Fibroblast of gingiva (primary cell): ENCODE measurements at regions not wholly inside any gene's neighbourhood (a gene's known extent, or its start where the extent isn't known, plus 50 kb on each side); places are given as distances from the start of the nearest gene placed in this dataset.

ENCODE experiments used
- DNase-seq: peaks from one replicate; pipeline ENCODE4 v3.0.0-alpha.2; 2011; ENCODE audit warnings: low read depth

DNA sequence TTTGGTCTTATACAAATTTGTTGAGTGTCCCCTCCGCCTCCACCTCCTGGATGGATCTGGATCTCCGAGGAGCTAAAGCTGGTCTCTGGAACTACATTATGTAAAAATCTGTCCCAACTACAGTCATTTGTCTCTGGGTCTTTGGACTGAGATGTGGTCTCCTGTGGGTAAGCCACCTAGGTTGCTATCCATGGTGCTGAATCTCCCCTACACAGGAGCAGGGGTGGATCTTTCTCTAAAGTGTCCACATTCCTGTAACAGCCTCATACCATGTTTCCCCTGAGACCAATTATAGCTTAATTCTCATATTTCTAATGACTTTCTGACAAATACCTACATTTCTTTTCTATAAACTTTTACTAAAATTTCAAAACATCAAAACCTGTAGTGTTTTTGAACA, 625.8 kb downstream of the TAFA4 start:
- DNase-seq = no peak

DNA sequence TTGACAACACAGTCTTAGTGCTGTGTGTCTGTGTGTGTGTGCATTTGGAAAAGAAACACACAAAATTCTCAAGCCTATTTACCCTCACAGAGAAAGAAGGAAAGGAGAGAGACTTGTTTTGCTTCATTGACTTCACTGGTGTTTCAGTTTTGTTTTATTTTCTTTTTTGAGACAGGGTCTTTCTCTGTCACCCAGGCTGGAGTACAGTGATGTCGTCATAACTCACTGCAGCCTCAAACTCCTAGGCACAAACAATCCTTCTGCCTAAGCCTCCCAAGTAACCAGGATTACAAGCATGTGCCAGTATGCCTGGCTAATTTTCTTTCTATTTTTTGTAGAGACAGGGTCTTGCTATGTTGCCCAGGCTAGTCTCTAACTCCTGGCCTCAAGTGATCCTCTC, 636.9 kb downstream of the TAFA4 start:
- DNase-seq = no peak

DNA sequence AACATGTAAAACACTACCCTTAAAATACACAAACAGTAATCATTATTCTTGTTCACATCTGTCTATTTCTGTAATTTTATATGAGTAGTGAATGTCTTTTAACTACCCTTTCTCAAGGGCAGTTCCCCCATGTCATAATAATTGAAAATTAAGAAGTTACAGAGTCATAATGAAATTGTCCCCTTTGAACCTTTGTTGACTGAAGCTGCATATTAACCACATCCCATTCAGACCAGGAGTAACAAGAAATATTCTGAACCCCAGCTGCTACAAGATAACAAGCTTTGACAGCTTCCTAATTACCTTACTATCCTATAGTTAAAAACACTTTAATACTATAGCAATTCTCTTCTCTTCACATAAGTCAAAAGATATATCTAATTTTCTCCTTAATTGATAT, 635.9 kb upstream of the SUCLG2 start:
- DNase-seq = no peak

DNA sequence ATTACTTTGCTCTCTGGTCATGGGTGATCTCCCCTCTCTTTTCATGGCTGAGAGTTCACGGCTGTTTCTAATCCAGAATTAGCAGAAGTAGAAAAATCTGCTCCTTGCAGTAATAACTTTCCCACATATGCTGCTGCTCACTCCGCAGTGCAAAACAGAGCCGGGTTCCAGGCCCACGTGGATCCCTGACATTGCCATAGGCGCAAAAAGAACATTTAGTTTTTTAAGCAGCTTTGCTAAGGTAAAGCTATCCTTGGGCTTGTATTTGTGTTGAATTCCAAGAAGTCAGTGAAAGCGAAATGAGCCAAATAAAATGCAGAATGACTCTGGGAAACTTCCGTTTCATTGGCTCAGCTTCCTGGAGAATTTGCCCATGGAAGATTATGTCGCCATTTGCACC, 633.7 kb upstream of the SUCLG2 start:
- DNase-seq = no peak

DNA sequence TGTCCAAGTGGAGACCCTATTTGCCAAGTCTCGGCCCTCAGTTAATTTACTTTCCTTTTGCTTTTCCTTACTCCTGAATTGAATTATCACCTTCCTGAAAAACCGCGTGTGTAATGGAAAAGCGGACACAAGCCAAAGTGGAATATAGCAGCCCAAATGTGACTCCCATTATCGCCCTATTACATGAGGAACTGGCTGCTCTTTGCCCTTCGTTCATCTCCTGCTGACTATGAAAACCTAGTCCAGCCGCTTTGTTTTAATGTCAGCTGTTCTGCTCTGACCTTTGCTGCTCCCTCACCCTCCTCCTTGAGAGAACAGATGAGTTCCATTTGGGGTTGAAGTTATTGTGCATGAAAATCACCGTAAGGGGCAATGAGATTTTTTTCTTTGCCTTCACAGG, 632.7 kb upstream of the SUCLG2 start:
- DNase-seq = no peak

DNA sequence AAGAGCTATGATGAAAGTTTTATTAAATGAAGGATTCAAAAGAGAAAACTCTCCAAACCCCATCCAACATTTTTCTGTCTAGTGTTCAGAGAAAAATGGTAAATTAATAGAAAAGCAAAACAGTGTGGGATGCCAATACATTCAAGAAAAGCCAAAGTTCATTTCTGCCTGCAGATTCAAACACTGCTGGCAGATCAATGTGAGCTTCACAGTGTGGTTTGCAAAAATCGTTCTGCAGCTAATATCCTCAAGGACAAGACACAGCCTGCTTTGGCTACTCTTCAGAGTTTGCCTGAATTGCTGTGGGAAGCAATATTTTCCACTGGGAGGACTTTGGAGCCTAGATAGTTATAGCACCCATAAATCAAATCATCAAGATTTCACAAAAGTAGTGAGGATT, 619.9 kb upstream of the SUCLG2 start:
- DNase-seq = no peak

DNA sequence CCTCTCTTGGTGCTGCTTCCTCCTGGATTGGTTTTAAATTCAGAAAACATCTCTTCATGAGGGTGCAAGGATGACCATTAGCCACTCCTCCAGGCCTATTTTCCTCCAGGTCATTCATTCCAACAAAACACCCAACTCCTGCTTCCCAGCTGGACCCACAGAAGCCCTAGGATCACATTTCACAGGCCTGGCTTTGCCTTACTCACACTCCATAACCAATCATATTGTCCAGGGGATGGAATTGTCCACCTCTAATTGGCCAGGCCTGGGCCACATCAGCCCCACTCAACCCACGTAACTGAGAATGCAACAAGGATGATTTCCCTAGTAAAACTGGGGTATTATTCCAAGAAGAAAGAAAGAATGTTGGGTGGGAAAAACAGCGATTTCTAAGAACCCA, 616.7 kb upstream of the SUCLG2 start:
- DNase-seq = no peak

DNA sequence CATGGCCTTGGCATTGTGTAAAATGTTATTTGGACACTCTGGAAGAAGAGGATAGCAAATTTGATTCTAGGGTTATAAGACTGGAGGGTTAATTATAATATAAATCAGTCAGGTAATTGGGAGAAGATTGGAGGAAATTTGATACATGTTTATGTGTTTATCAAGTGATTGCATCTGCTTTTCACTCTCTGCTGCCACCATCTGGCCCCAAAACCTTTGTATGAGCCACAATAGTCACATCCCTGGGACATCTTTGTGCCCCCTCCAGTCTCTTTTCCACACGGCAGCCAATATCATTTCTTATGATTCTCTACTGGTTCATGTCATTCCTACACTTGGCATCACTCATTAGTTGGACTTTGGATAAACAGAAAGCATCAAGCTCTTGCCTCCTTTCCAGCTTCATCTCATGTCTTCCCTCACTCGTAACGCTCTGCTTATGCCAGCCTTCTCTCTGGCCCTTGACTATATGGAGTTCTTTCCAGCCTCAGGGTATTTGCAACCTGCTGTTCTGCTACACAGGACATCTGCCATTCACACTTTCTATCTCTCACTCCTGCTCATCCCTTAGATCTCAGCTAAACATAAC, 602.3 kb upstream of the SUCLG2 start:
- DNase-seq = no peak

DNA sequence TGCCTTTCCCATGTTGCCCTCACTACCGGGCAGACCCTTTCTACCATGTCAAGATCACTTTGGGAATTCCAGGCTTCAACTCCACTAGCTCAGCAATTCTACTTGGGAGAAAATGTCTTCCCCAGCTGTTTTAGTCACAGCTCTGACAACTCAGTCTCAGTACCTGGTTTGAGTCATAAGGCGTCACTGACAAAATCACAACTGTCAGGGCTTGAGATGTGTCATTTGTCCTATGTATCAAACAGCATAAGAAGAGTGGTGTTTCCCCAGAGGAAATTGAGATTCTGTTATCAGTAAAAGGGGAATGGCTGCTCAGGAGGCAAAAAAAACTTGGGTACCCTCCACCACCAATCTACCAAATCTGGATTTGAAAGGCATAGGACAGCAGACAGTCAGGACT, 594.9 kb upstream of the SUCLG2 start:
- no peak for DNase-seq

DNA sequence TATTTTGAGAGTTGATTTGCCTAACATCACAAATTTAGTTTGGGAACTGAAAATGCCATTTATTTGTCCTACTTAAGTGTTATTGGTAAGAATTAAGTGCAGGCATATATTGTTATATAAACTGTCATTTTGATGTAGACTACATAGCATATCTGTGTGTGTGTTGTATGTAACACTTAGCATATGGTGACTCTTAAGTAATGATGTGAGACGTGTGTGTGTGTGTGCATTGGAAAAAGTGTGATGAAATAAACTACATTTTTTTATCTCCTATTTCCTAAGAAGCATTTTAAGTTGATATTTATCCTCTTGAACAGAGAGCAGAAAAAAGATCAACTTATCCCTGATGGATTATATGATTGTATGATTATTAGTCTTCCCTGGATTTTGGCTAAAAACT, 588.2 kb upstream of the SUCLG2 start:
- DNase-seq = no peak

DNA sequence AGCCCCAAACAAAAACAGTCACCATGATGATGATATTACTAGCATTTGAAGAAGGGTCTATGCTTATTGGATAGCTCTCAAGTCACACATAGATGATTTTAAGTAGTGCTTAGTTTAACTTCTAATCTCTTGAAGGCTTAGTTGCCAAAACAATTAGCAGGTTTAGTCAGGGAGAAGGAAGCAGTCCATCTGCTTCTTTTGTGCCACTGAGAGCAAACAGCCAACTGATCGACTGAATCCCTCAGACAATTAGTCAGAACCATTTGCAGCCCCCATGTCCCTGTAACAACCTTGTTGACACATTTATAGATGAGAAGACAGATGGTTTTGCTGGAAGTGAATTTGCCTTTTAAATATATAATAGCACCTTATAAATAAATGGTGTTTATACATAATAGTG, 585.1 kb upstream of the SUCLG2 start:
- no peak for DNase-seq

DNA sequence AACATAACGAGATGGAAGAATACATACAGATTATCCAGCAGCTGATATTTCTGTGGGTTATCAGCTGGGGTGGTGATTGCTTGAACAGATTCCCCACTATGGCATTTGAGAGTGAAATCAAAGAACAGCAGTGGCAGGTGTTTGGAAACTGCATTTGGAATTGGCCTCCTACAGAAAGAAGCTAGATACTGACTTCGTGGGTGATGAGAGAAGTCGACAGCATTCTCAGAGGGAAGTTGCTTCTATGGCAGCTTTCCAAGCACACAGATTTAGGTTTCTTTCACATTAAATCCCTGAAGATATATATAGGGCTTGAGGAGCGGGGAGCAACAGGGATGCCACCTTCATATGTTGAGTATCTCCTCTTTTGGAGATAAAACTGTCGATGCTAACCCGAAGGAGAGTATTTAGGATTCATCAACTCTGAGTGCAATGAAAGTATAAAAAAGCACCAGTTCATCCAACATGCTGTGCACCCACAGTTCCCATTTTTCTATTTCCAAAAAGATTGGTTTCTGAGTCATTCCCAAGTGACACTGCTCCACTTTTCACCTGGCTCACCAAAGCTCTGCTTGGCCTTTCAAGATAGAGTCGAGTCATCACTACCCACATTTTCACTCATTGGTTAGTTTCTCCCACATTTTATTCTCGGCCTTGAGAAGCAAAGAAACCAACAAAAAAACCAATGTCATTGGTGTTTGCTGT, 579.8 kb upstream of the SUCLG2 start:
- DNase-seq = no peak

DNA sequence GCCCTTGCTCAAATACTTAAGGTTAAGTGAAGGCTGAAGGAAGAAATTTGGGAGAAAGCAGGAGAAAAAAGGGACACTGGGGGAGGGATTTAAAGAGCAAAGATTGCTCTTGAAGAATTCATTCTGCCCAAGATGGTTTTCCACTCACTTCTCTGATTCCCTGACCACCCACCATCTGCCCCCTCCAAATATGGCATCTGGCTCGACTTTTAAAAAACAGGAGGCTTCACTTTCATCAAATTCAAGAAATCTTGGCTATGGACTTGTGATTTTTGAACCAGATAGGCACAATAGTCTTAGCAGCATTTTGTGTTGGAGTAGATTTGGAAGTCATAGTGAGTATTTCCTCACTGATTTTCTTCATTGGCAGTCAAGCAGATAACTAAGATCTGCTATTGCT, 574.4 kb upstream of the SUCLG2 start:
- DNase-seq = no peak

DNA sequence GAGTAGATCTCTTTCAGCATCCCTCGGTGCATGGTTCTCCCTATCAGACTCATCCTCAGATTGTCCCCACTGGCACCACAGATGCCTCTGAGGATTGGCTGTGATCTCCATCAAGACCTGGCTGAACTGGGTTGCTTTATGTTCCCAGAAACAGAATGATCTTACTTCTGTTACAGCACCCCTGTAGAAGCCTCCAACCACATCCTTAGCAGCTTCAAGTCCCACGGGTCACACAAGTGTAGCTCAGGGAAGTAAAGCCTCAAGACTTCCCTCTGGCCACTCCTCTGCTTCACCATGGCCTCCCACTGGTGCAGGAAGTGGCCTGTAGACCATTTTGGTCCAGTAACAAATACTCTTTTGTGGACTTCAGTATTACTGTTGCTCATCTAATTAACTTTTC, 566.4 kb upstream of the SUCLG2 start:
- DNase-seq = no peak

DNA sequence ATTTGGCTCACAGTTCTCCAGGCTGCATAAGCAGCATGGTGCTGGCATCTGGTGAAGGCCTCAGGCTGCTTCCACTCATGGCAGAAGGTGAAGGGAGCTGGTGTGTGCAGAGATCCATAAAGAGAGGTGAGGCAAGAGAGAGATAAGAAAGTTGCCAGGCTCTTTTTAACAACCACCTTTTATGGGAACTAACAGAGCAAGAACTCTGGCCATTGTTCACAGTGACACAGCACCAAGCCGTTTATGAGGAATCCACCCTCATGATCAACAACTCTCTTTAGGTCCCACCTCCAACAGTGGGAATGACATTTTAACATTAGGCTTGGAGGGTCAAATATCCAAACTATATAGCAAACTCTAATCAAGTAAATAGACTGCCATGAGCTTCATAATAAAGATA, 557.2 kb upstream of the SUCLG2 start:
- no peak for DNase-seq

DNA sequence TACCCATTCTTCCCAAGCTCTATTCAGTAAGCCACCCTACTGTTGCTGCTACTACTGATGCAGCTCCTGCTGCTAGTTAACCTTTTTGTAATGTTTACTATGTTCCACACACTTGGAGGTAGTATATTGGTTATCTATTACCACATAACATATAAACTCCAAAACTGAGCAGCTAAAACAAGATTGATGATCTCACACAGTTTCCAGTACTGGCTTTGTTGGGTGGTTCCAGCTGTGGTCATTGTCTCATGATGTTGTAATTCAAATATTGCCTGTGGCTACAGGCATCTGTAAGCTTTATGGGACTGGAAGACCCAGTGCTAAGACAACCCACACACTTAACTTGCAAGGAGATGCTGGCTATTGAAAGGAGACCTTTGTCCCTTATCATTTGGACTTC, 556.2 kb upstream of the SUCLG2 start:
- DNase-seq = no peak

DNA sequence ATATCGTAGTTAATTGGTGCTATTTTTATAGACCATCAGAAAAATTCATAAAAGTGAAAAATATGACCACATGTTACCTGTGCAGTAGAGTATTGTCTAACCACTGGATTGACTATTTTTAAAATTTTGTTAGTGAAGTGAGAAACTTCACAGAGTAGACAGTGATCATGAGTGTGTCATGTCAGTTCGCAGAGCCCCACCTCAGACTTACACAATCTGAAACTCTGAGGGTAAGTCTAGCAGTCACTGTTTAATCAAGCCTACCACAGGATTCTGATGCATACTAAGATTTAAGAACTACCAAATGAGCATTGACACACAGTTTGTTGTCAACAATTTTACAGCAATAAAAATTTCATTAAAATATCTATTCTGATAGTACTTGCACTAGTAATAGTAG, 552.9 kb upstream of the SUCLG2 start:
- DNase-seq = no peak

DNA sequence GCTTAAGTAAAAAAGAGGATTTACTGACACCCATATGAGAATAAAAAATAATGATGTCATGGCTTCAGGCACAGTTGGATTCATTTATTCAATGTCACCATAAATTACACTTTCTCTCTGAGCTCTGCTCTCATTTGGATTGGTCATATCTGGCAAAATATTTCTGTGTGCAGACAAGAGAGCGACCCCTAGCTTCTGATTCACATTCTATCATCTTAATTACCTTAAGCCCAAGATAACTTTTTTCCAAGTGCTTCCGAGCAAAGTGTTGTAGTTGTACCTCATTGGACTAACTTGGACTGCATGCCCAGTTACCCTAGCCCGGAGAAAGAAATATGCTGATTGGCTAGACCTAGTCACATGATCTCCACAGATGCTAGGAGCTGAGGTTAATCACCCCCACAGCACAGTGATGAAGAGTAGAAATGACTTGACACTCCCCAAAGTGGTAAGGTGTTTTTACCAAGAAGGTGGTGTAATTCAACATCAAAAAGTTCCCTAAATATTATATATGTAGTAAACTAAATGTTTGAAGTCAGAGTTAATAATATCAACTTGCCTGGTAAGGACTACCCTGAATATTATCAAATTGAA, 552.2 kb upstream of the SUCLG2 start:
- DNase-seq = no peak

DNA sequence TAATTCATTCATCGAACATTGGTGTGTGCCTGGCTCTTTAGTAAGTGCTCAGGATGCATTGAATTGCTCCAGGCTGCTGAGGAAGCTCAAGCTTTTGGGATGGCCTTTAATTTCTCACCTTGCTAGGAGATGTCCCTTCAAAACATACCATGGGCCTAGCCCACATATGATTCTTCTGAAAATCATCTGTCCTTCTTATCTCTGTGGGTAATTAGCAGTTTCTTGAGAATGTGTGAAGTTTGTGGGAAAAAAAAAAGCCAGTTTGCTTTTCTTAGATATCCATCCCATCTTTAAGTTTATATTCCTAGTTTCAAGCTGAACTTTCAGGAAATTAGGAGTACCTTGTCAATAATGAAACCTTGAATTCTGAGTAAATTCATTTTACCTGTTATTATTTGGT, 532.3 kb upstream of the SUCLG2 start:
- no peak for DNase-seq

DNA sequence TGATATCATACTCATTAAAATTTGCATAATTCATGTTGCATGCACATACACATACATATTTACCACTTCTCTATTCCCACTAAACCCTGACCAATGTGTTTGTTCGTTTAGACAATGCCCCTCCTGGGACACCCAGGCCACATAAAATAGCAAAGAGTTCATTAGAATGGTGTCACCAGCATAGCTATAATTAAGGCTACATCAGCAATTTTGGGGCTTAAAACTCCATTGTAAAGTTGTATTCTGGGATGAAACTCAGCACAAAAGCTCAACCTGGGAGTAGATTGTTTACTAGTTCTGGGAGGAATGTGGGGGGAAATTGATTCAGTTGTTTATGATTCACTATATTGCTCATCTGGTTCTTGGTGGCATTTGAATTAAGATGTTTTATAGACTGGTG, 522.2 kb upstream of the SUCLG2 start:
- no peak for DNase-seq

DNA sequence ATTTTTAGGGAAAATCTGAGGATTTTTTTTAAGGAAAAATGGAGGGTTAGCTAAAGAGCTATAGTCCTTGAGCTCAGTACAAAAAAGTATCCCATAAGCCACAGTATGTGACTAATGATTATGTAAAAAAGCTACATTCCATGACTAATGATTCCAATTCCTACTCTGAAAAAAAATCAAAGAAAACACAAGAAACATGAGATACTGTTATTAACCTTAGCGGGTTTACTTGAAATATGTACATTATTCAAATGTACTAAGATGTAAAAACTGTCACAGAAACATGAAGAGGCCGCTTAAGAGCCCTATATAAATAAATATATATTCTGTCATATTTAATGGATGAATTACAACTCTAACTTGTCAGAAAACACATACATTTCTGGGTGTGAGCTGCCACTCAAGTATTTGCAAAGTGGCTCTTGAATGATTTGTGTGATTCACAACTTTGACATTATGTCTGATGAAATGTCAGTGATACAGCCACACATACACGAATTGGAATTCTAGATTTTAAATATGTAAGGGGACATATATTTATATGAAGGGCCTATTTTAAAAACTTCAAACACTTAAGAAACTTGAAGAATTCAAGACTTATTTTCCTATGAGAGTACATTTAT, 518.7 kb upstream of the SUCLG2 start:
- no peak for DNase-seq

DNA sequence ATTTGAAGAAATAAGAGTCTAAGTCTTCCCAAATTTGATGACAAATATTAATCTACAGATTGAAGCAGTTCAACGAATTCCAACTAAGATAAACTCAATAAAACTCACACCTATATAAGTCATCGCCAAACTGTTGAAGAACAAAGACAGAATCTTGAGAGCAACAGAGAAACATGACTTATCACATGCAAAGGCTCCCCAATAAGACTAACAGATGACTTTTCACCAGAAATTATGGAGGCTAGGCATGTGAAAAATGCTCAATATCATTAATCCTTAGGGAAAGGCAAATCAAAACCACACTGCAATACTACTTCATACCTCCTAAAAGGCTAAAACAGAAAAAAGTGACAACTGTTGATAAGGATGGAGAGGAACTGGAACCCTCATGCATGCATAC, 517.6 kb upstream of the SUCLG2 start:
- DNase-seq = no peak

DNA sequence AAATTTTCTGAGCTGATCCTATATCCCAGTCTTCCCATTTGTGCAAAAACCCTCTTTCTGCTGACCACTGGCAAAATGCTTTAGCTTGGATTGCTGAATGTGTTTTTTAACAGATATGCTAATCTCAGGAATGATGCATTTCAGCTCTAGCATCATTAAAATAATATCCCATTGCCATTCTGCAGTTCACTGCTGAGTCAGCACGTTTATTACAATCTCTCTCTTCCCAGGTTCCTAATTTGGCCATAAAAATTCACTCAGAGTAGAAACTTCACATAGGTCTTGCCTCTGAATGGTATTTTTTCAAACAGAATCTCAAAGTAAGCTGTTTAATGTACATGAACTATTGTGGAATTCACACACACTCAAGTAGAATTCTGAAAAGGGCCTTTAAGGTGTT, 509.6 kb upstream of the SUCLG2 start:
- DNase-seq = no peak

DNA sequence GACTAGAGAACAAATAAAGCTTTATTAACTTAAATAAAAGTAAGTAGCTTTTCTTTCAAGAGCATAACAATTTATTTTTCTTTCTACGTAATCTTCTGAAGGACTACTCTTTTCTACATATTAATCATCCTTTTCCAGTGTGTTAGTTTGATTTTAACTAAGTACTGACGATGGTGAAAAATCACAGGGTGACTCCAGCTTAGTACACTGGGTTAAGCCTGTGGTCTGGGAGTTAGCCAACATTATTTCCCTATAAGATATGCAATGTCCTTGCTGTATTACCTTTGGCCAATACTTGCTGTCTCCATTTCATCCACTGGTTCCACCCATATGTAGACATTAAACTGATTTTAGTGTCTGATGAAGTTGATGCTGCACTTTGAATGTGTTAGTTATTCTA, 508.6 kb upstream of the SUCLG2 start:
- DNase-seq = no peak
